ENCODE measurements at regions not wholly inside any gene's neighbourhood (a gene's known extent, or its start where the extent isn't known, plus 50 kb on each side); places are given as distances from the start of the nearest gene placed in this dataset.

- TF ChIP-seq EZH2 (IDR thresholded peaks at IDR 0.05; ENCODE audit: borderline replicate concordance, low read length) (no peak), CTCF (IDR thresholded peaks at IDR 0.05; ENCODE audit: low read length) (no peak)
- Histone ChIP-seq H3K9me3 (ENCODE audit: low read length) (no peaks in the 10 kb centered on the region), H3K4me3 (ENCODE audit: low read depth, low read length, poor library complexity, severe bottlenecking) (no peak overlapping the region), H3K36me3 (ENCODE audit: insufficient read depth, low read length) (no peaks in the 10 kb centered on the region), H3K4me1 (ENCODE audit: insufficient read depth, low read length, severe bottlenecking) (peaks cover 5% of the 10 kb centered on the region), H3K9ac (ENCODE audit: low read length) (no peak overlapping the region), H3F3A (ENCODE audit: insufficient read depth, low read length) (no peaks in the 10 kb centered on the region), H3K27ac (ENCODE audit: low read depth, low read length, poor library complexity, severe bottlenecking) (no peak overlapping the region), H3K9me2 (ENCODE audit: low read depth, low read length) (no peaks in the 10 kb centered on the region), H4K20me1 (ENCODE audit: insufficient read depth, low read length) (no peaks in the 10 kb centered on the region), H3K27me3 (ENCODE audit: insufficient read depth, low read length) (no peaks in the 10 kb centered on the region), H3K79me2 (ENCODE audit: insufficient read depth, low read length) (no peaks in the 10 kb centered on the region), H2AFZ (ENCODE audit: low read length) (no peak overlapping the region), H3K4me2 (ENCODE audit: low read length) (no peak overlapping the region)
Measured at GRCh38 chr2:80725001-80725400, 420.4 kb upstream of the LRRTM1 start.

GRCh38 chr2:80722803-80723202, 418.3 kb upstream of the LRRTM1 start:
- Histone ChIP-seq H3K79me2 (ENCODE audit: insufficient read depth, low read length) (no peaks in the 10 kb centered on the region), H3F3A (ENCODE audit: insufficient read depth, low read length) (no peaks in the 10 kb centered on the region), H4K20me1 (ENCODE audit: insufficient read depth, low read length) (no peaks in the 10 kb centered on the region), H3K36me3 (ENCODE audit: insufficient read depth, low read length) (no peaks in the 10 kb centered on the region), H2AFZ (ENCODE audit: low read length) (no peak overlapping the region), H3K9me3 (ENCODE audit: low read length) (no peaks in the 10 kb centered on the region), H3K4me2 (ENCODE audit: low read length) (no peak overlapping the region), H3K27ac (ENCODE audit: low read depth, low read length, poor library complexity, severe bottlenecking) (no peak overlapping the region), H3K27me3 (ENCODE audit: insufficient read depth, low read length) (no peaks in the 10 kb centered on the region), H3K4me3 (ENCODE audit: low read depth, low read length, poor library complexity, severe bottlenecking) (no peak overlapping the region), H3K9ac (ENCODE audit: low read length) (no peak overlapping the region), H3K9me2 (ENCODE audit: low read depth, low read length) (no peaks in the 10 kb centered on the region), H3K4me1 (ENCODE audit: insufficient read depth, low read length, severe bottlenecking) (peaks cover 5% of the 10 kb centered on the region)
- no peak for TF ChIP-seq EZH2 (IDR thresholded peaks at IDR 0.05; ENCODE audit: borderline replicate concordance, low read length)
- TF ChIP-seq CTCF (IDR thresholded peaks at IDR 0.05; ENCODE audit: low read length) = no peak

- no peak overlapping the region for H3K4me3 ChIP-seq (ENCODE audit: low read depth, low read length, poor library complexity, severe bottlenecking)
- H3K9me3 ChIP-seq (ENCODE audit: low read length) = no peaks in the 10 kb centered on the region
- TF ChIP-seq CTCF (IDR thresholded peaks at IDR 0.05; ENCODE audit: low read length) (no peak), EZH2 (IDR thresholded peaks at IDR 0.05; ENCODE audit: borderline replicate concordance, low read length) (no peak)
Measured at GRCh38 chr2:80719607-80720006, 415.1 kb upstream of the LRRTM1 start.

More at GRCh38 chr2:80719607-80720006, 415.1 kb upstream of the LRRTM1 start:
- Histone ChIP-seq H3K4me1 (ENCODE audit: insufficient read depth, low read length, severe bottlenecking) (peaks cover 5% of the 10 kb centered on the region), H3K79me2 (ENCODE audit: insufficient read depth, low read length) (no peaks in the 10 kb centered on the region), H3F3A (ENCODE audit: insufficient read depth, low read length) (no peaks in the 10 kb centered on the region), H3K4me2 (ENCODE audit: low read length) (no peak overlapping the region), H3K9ac (ENCODE audit: low read length) (no peak overlapping the region), H3K9me2 (ENCODE audit: low read depth, low read length) (no peaks in the 10 kb centered on the region), H3K27ac (ENCODE audit: low read depth, low read length, poor library complexity, severe bottlenecking) (no peak overlapping the region), H3K27me3 (ENCODE audit: insufficient read depth, low read length) (no peaks in the 10 kb centered on the region), H3K36me3 (ENCODE audit: insufficient read depth, low read length) (no peaks in the 10 kb centered on the region), H4K20me1 (ENCODE audit: insufficient read depth, low read length) (no peaks in the 10 kb centered on the region), H2AFZ (ENCODE audit: low read length) (no peak overlapping the region)
